Putamen (tissue), 1 donor: ENCODE measurements at regions not wholly inside any gene's neighbourhood (a gene's known extent, or its start where the extent isn't known, plus 50 kb on each side); places are given as distances from the start of the nearest gene placed in this dataset.

Experiments
- DNase-seq: peaks from one replicate; pipeline ENCODE4 v3.0.0-alpha.2; 2016; ENCODE audit warnings: low spot score

- no peak for DNase-seq
Observed at GRCh38 chr18:23387265-23387664, 65.8 kb upstream of the RIOK3 start.

DNA sequence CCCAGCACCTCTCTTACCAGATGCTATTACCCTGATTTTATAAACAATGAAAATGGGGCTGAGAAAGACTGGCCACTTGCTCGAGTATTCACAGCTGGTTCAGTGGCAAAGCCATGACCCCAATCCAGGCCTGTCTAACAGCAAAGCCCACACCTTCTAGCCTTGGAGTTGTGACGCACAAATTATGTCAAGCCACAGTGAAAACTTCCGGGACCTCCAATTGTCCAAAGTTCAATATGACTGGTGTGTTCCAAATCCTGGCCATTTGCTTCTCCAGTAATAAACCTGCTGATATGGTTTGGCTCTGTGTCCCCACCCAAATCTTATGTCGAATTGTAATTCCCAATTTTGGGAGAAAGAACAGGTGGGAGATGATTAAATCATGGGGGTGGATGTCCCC lies 64.7 kb upstream of the RIOK3 start:
- no peak for DNase-seq

GRCh38 chr18:23391156-23391555 lies 61.9 kb upstream of the RIOK3 start:
- DNase-seq, result no peak

- DNase-seq, result no peak
Observed at GRCh38 chr18:23397907-23398306, 55.2 kb upstream of the RIOK3 start.

- DNase-seq, result no peak
Observed at GRCh38 chr18:23398401-23398800, 54.7 kb upstream of the RIOK3 start.

DNA sequence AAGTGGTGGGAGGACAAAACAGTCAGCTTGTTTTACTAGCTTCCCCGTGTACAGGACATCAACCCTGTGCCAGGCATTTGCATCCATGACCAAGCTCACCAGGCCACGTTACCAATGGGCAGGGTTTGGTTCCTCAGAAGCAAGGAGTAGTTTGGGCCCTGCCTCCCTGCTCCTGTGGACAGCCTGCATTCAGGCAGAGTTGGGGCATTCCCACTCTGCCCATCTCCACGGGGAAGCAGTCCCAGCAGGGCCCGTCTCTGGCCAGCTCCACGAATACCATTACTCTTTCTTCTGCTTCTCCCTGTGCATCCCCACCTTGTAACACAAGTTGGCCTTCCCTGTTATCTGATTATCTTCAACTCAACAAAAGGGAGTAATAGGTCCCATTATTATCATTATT lies 54.0 kb upstream of the RIOK3 start:
- no peak for DNase-seq

DNA sequence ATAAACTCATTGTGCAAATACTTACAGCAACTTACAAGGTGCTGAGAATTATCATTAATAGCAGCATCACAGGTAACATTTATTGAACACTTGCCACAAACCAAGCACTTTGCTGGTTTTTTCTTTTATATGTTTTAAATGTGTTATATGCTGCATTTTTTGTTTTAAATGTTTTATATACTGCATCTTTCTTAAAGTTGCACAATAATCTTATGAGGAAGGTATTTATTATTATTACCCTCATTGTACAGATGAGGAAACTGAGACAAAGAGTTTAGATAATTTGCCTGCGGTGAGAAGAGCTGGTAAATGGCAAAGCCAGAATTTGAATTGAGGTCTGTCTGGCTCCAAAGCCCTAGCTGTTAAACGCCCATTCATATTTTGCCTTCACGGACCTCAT lies 52.2 kb upstream of the RIOK3 start:
- no peak for DNase-seq

GRCh38 chr18:23401400-23402347 lies 51.4 kb upstream of the RIOK3 start:
- DNase-seq, result no peak
